NT2/D1 (cell line): ENCODE measurements at regions not wholly inside any gene's neighbourhood (a gene's known extent, or its start where the extent isn't known, plus 50 kb on each side); places are given as distances from the start of the nearest gene placed in this dataset.

ENCODE experiments used
- SUZ12 ChIP-seq: IDR thresholded peaks from 2 replicates; pipeline ENCODE4 v1.6.1; 2011; ENCODE audit not compliant: insufficient read length, insufficient read depth; ENCODE audit errors: extremely low read depth
- YY1 ChIP-seq: IDR thresholded peaks from 2 replicates; pipeline ENCODE4 v1.6.1; 2011; ENCODE audit not compliant: insufficient read length, insufficient read depth
- ZNF274 ChIP-seq: IDR thresholded peaks from 2 replicates; pipeline ENCODE4 v1.6.1; 2011; ENCODE audit warnings: mild to moderate bottlenecking, low read depth, low read length

DNA sequence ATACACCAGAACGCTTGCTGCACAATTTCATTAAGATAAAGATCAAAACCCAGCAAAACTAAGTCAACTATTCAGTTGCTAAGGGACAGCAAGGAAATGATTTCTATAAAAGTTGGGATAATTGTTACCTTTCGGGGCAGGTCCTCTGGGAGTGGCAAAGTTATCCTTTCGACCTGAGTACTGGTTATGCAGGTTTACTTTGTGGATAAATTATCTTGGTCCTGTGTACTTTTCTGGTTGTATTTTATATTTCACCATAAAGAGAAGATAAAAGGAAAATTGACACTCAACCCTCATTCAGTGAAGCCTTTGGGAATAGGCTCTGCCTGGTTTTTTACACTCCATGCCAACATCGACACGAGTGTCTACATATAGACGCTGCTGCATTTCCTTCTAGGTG lies 146.5 kb downstream of the SYK start:
- no peak for TF ChIP-seq SUZ12
- TF ChIP-seq YY1, result no peak
- no peak for TF ChIP-seq ZNF274
